HG02610 (cell line): ENCODE measurements at regions not wholly inside any gene's neighbourhood (a gene's known extent, or its start where the extent isn't known, plus 50 kb on each side); places are given as distances from the start of the nearest gene placed in this dataset.
"Not testable (repeated sequence)": the region's sequence is repeated elsewhere in the genome, so short reads cannot be mapped to it uniquely, and the experiment has no call there.

Source experiments
- ATAC-seq: cut with Tn5 transposase; IDR thresholded peaks from one replicate; pipeline ENCODE4 v1.9.1; 2021; ENCODE audit warnings: mild to moderate bottlenecking, moderate library complexity; ENCODE audit not compliant: unreplicated experiment

DNA sequence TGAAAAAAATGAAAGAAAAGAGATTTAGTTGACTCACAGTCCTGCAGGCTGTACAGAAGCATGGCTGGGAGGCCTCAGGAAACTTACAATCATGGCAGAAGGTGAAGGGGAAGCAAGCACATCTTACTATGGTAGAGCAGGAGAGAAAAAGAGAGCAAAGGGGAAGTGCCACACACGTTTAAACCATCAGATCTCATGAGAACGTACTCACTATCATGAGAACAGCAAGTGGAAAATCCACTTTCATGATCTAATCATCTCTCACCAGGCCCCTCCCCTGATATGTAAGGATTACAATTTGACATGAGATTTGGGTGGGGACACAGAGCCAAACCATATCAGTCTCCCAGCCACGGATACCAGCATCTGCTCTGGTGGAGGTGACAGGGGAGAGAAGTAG lies 50.8 kb upstream of the CPOX start:
- ATAC-seq = no peak

DNA sequence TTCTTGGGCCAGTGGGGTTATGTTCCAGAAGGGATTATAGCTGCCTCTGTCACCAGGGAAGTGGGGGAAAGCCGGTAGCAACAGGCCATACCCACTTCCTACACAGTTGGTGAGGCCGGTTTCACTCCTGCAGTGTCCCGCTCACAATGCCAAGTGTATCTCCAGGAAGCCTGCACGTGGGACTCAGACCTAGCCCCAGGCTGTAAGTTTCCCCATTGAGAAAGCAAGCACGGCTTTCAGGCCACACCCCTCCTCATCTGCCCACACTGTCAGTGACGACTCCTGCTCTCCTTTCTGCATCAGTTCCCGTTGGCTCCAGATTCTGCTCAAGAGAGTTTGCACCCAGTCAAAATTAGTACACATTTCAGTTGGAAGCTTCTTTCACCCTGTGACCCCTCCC lies 51.6 kb upstream of the CPOX start:
- ATAC-seq = no peak

DNA sequence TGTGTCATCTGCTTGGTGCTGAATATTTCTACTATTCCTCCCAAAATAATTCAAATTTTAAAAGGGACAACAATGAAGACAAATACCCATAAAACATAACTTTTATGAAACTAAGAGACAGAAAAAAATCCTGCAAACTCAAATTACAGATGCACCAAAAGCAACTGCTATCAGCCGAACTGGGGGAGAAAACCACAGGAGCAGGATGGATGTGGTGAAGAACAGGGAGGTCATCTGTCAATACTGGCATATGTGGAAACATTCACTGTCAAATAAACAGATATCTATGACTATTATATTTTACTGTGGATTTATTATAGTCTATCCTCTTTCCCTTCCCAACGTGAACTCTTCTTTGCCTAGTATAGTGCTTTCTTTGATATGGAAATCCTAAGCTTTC lies 53.3 kb upstream of the CPOX start:
- no peak for ATAC-seq

DNA sequence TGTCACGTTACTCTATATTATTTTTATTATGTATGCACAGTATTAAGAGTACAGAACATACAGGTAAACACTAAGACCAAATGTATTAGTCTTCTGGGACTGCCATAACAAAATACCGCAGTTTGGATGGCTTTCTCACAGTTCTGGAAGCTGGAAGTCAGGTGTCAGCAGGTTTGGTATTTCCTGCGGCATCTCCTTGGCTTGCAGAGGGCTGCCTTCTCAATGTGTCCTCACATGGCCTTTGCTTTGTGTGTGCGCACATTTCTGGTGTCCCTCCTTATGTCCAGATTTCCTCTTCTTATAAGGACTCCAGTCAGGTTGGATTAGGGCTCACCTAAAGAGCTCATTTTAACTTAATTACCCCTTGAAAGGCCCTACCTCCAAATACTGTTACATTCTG lies 53.8 kb upstream of the CPOX start:
- no peak for ATAC-seq

DNA sequence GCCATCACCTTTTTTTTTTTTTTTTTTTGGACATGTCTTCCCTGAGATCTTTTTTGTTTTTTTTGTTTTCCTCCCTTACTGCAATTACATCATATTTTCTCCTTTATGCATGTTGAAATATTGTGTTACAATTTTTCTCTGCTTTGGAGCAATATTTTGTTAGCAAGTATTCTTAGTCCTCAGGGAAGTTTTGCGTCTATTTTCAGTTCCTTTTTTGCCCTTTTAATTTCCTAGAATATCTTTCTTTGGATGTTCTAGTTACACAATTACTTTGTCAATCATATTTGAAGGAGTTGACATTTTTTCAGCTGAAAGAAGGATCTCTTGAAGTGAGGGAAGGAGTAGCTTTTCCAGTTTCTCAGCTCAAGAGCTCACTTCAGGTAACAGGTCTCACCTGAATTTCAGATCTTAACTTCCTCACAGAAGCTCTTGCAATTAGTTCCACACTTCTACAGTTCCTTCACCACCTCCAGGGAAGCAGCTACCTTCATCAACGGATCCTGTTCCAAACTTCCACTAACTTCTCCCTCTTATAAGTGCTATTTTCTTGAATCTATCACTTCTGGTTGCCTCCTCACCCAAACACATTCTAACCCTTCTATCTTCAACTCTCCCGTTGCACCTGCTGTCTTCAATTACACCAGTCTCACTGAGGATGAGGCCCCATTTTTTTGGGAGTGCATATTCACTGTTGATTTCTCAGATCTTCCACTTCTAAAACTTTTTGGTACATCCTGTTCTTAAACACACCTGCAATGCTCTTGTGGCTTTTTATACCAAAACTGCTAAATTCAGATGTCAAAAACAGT lies 57.8 kb upstream of the CPOX start:
- no peak for ATAC-seq

DNA sequence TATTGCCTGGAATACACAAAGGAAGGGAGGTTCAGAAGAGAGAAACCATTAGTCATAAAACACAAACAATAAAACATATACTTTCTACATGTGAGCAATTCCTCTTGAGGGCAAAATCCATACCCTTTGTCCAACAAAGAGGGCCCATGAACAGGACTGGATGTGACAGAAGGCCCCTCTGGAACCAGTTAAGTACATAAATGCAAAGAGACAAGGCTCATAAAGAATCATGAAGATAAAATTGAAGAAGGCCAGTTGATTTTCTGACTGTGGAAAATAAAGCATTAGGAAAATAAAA lies 58.3 kb upstream of the CPOX start:
- ATAC-seq = no peak

DNA sequence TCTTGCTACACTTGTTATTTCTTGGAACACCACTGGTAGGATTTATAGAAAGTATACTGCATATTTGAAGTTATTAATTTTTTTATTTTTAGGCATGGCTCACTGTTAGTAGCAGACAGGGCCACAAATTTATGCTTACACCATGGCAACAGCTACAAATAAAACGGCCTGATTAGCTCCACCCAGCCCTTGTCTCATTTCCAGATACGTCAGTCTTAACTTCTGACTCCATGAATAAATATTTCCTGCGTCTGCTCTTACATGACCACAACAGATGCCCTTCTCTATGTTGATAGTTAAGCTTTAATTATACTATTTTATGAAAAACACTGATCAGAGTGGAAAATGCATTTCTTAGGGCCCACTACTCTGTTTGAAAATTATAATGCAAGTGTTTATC lies 62.3 kb upstream of the CPOX start:
- ATAC-seq = no peak

DNA sequence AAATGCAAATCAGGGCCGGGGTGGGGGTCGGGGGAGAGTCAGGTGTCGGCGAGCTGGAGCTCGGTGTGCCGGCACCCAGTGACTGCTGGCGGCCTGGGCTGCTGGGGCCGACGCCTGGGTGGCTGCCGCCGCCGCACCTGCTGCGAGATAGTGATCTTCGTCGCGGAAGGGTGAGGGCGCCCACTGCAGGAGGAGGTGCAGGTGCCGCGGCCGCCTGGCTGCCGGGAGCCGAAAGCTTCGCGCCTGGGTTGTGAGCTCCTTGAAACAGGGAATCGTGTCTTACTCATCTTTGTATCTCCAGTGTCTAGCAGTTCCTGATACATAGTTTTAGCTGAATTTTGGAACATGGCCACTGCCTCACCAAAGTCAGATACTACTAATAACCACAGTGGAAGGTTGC lies 64.0 kb upstream of the CPOX start:
- peak; percentile 98 for ATAC-seq

DNA sequence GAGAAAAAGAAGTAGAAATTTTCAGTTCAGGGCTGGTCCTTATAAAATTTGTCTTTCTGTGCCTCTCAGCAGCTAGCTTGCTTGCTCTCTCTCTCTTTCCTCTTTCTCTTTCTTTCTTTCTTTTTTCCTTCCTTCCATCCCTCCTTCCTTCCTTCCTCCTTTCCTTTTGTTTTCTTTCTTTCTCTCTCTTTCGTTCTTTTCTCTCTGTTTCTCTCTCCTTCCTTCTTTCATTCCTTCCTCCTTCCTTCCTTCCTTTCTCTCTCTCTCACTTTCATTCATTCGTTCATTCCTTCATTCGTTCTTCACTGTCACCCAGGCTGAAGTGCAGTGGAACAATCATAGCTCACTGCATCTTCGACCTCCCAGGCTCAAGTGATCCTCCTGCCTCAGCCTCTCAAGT lies 69.3 kb upstream of the CPOX start:
- ATAC-seq = no peak

DNA sequence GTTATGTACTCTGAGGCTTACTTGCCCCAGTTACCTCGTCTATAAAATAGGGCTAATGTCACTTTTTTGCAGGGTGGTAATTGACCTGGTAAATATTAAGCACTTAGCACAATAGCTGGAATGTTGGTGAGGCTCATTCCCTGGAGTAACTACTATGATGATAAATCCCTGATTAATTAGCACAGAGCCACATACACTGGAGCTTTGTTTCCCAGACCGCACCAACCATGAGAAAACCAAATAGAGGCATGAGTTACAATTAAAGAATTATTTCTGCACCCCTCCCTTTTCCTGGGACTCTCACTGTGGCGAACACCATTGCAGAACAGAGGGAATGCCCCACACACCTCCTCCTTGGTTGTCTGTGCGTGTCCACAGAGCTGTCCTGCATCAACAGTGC lies 76.6 kb upstream of the CPOX start:
- ATAC-seq = no peak

DNA sequence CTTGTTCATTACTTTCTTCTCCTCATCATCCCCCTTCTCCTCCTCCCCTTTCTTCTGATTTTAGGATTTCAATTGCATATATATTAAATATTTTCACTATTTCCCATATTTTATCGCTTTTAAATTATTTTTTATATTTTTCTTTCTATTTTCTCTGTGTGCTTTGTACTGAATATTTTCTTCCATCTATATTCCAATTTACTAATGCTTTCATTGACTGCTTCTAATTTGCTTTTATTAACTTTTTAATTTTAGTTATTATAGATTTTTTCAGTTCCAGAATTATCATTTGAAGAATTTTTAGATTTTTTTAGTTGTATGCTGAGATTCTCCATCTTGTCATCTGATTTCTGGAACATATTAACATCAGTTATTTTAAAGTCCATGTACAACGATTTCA lies 83.2 kb upstream of the ST3GAL6 start:
- no peak for ATAC-seq

DNA sequence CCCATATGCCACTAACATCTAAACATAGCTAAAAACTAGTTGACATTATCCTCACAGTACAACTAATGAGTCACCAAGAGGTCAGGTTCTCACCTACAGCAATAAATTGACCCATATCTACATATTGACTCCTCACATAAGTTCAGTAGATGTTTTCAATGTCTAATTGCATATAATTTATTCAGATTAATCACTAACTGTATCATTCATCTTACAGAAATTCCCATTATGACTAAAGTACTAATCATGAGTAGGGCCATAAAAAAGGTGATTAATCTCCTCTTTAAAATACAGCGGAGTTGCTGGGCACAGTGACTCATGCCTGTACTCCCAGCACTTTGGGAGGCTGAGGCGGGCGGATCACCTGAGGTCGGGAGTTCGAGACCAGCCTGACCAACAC lies 82.4 kb upstream of the ST3GAL6 start:
- ATAC-seq = no peak

DNA sequence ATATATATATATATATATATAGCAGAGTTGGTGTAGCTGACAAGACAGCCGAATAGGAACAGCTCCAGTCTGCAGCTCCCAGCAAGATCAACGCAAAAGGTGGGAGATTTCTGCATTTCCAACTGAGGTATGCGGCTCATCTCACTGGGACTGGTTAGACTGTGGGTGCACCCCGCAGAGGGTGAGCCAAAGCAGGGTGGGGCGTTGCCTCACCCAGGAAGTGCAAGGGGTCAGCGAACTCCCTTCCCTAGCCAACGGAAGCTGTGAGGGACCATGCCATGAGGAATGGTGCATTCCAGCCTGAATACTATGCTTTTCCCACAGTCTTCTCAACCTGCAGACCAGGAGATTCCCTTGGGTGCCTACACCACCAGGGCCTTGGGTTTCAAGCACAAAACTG lies 81.7 kb upstream of the ST3GAL6 start:
- no peak for ATAC-seq

DNA sequence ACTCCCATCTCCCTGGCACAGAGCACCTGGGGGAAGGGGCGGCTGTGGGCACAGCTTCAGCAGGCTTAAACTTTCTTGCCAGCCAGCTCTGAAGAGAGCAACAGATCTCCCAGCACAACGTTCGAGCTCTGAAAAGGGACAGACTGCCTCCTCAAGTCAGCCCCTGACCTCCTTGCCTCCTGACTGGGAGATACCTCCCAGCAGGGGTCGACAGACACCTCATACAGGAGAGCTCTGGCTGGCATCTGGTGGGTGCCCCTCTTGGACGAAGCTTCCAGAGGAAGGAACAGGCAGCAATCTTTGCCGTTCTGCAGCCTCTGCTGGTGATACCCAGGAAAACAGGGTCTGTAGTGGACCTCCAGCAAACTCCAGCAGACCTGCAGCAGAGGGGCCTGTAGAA lies 80.7 kb upstream of the ST3GAL6 start:
- ATAC-seq = not testable (repeated sequence)

DNA sequence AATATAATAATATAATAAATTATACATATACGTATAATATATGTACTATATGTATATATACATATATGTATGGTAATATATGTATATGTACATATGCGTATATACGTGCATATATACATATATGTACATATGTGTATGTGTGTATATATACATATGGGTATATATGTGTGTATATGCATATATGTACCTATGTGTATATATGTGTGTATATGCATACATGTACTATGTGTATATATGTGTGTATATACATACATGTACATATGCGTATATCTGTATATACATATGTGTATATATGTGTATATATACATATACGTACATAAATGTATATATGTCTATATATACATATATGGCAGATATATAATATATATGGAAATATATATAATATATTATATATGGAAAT lies 74.8 kb upstream of the ST3GAL6 start:
- ATAC-seq = no peak

DNA sequence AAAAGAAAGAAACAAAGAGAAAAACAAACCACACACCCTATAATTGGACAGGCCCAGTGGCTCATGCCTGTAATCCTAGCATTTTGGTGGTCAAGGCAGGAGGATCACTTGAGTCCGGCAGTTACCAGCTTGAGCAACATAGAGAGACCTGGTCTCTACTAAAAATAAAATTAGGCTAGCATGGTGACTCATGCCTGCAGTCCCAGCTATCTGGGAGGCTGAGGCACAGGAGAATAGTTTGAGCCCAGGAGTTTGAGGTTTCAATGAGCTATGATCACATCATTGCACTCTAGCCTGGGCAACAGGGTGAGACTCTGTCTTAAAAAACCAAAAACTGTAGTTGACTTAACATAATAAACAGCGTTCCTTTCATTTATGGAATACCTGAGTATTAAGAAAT lies 72.3 kb upstream of the ST3GAL6 start:
- ATAC-seq = no peak

DNA sequence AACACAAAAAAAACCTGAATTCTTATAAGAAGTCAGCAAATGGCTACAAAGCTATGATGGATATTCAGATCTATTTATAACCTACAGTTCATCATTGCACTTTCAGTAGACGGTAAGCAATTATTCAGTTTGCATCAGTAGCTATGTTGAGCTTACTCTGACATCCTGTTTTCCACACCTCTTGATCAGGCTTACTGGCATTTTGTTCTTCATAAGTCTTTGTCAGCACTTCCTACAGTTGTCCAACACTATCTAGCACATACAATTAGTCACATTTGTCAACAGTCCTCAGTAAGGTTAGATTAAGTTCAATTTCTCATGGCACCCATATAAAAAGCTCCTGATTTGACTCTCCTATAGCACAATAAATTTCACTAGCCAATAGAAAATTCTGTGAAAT lies 71.2 kb upstream of the ST3GAL6 start:
- no peak for ATAC-seq

DNA sequence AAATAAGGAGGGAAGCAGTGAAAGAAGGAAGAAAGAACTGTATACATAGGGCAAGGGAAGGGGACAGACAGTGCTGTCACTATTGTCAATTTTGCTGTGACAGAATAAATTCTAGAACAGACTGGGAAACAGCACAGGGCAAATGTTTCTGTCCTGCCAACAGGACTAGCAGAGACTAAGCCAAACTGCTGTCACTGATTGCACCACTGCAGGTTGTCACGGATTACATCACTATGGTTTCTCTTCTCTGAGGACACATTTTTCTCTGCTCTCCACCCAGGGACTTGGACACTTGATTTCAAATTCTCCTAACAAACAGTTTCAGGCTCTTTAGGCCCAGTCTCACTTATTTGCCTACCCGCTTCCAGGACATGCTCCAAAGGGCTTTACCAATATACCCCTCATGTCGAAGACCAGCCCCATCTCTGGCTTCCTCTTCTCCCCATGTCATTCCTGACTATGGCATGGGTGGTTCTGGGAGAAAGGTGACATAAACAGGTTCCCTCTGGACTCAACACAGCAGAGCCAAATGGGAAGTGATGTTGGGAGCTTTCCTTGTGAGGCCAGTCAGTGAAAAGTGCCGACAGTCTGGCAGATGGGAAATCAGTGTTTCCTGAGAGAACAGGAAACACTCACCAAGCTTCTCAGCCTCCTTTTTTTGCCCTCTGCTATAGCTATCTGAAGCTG lies 70.2 kb upstream of the ST3GAL6 start:
- no peak for ATAC-seq

DNA sequence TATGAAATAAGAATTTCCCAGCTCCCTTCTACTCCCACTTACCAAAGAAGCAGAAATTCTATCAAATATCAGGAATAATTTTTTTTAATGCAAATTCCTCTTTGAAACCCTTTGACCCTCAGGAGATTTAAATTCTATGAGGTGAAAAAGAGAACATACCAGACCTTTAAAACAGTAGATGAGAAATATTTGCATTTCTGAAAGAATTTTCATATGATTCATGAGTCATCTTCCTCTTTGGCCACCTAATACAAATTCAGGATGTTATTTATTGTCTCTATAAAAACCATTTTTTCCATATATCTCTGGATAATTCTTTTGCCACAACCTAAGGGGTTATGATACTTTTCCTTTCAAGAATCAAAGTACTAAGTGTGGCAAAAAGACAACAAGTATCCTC lies 67.3 kb upstream of the ST3GAL6 start:
- ATAC-seq = no peak

DNA sequence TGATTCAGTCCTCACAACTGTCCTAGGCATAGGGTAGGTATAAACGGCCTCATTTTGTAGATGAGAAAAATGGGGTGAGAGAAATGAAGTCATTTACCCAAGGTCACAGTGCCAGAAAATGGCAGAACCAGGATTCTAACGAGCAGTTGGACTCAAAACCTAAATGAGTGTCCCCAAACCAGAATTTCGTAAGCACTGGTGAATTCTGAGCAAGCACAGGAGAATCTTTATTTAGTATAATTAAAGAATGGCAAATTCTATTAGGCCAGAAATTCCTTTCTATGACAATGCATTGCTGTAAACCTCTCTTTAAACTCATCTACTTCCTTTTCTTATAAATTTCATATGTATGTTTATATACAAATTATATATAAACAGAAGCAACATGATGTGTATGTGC lies 66.8 kb upstream of the ST3GAL6 start:
- not testable (repeated sequence) for ATAC-seq

DNA sequence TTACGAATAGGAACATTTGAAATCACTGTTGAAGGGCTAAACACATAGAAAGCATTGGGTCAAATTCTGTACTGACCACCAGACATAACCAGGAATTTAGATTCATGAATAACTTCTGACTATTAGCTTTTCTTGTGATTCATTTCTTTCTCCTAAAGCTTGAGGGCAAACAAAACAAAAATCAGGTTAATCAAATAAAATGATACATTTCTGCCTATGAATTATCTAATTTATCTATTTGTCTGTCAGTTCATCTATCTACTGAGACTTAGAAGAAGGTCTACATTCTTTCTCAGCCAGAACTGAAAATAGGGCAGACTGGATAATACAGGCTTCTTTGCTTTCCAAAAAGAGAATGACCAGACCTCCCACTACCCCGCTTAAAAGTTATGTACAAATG lies 65.9 kb upstream of the ST3GAL6 start:
- no peak for ATAC-seq

DNA sequence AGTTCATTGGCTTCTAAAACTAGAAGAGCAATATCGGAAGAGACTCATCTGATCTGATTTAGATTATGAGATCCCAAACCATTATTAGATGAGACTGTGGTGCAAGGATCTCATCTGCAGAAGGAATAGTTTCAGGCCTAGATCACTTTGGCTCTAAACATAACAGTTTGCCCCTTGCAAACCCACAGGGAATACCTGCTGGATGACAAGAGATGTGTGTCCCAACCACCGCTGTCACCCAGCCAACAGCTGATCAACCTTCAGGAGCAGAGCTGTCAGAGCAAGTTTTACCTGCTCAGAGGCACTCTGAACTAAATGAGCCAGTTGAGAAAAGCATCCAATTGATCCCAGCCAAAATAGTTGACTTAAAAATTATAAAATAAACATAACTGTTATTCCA lies 64.0 kb upstream of the ST3GAL6 start:
- ATAC-seq = no peak

DNA sequence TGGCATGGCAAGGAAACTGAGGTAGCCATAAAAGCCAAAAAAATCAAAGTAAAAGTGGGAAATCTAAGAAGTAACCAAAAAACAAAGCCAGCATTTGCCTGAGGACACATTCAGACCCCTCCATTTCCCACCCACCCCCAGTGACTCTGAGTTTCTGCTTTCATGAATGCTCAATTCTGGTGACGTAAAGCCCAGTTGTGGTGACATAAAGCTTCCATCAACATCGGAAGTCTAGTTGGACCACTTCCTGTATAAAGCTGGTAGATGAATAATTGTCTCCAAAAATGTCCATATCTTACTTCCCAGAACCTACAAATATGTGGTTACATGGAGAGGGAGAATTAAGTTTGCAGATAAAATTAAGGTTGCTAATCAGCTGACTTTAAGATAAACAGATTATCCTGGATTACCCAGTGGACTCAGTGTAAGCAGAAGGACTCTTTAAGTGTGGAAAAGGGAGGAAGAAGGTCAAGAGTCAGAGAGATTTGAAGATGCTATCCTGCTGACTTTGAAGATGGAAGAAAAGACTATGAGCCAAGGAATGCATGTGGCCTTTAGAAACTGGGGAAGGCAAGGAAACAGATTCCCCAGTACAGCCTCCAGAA lies 62.0 kb upstream of the ST3GAL6 start:
- ATAC-seq = no peak
